DMS114 treated with DMSO at 0.1 percent for 48 hours (cell line): ENCODE measurements at regions not wholly inside any gene's neighbourhood (a gene's known extent, or its start where the extent isn't known, plus 50 kb on each side); places are given as distances from the start of the nearest gene placed in this dataset.

Experiments
- DNase-seq: peaks from one replicate; lab custom pipeline; 2025; ENCODE audit not compliant: unreplicated experiment; lab: John Stamatoyannopoulos, UW

- no peak for DNase-seq
Measured at GRCh38 chr5:40416098-40416497, 263.6 kb upstream of the PTGER4 start.

GRCh38 chr5:40414922-40415321, 264.8 kb upstream of the PTGER4 start:
- DNase-seq: no peak

- DNase-seq: no peak
Measured at GRCh38 chr5:40413743-40414142, 266.0 kb upstream of the PTGER4 start.

- no peak for DNase-seq
Measured at GRCh38 chr5:40412771-40413170, 266.9 kb upstream of the PTGER4 start.

GRCh38 chr5:40410964-40411635, 268.6 kb upstream of the PTGER4 start:
- no peak for DNase-seq

- no peak for DNase-seq
Measured at GRCh38 chr5:40410231-40410861, 269.4 kb upstream of the PTGER4 start.

- no peak for DNase-seq
Measured at GRCh38 chr5:40409601-40410000, 270.1 kb upstream of the PTGER4 start.

- DNase-seq: no peak
Measured at GRCh38 chr5:40406741-40407211, 272.9 kb upstream of the PTGER4 start.

GRCh38 chr5:40405996-40406740, 273.5 kb upstream of the PTGER4 start:
- no peak for DNase-seq

GRCh38 chr5:40405230-40405629, 274.5 kb upstream of the PTGER4 start:
- DNase-seq: no peak

GRCh38 chr5:40404613-40405012, 275.1 kb upstream of the PTGER4 start:
- no peak for DNase-seq

GRCh38 chr5:40402007-40402364, 277.7 kb upstream of the PTGER4 start:
- no peak for DNase-seq

- no peak for DNase-seq
Measured at GRCh38 chr5:40401284-40402006, 278.3 kb upstream of the PTGER4 start.

- DNase-seq: no peak
Measured at GRCh38 chr5:40400245-40400644, 279.5 kb upstream of the PTGER4 start.

- DNase-seq: no peak
Measured at GRCh38 chr5:40399349-40399748, 280.4 kb upstream of the PTGER4 start.

GRCh38 chr5:40397976-40398375, 281.7 kb upstream of the PTGER4 start:
- DNase-seq: no peak

GRCh38 chr5:40397091-40397490, 282.6 kb upstream of the PTGER4 start:
- DNase-seq: no peak

GRCh38 chr5:40396317-40396716, 283.4 kb upstream of the PTGER4 start:
- DNase-seq: no peak

GRCh38 chr5:40395251-40395650, 284.5 kb upstream of the PTGER4 start:
- DNase-seq: no peak

GRCh38 chr5:40394698-40395097, 285.0 kb upstream of the PTGER4 start:
- DNase-seq: no peak

- DNase-seq: no peak
Measured at GRCh38 chr5:40391642-40392041, 288.1 kb upstream of the PTGER4 start.
